ENCODE measurements at regions not wholly inside any gene's neighbourhood (a gene's known extent, or its start where the extent isn't known, plus 50 kb on each side); places are given as distances from the start of the nearest gene placed in this dataset.

- TF ChIP-seq CTCF (conservative IDR thresholded peaks at IDR 0.05; ENCODE audit: low read length) (no peak), EZH2phosphoT487 (IDR thresholded peaks at IDR 0.05; ENCODE audit: borderline replicate concordance, low read depth, low read length) (no peak)
Observed at GRCh38 chr5:147956064-147956841, 49.9 kb upstream of the C5orf46 start.

Measured in OCI-LY7 (cell line).